Fibroblast of the aortic adventitia (primary cell): ENCODE measurements at regions not wholly inside any gene's neighbourhood (a gene's known extent, or its start where the extent isn't known, plus 50 kb on each side); places are given as distances from the start of the nearest gene placed in this dataset.

ENCODE experiments used
- DNase-seq: peaks from one replicate; pipeline ENCODE4 v3.0.0-alpha.2; 2010; ENCODE audit warnings: low read depth
- H3K4me3 ChIP-seq: 2 replicates; pipeline ENCODE4 v1.5.1; 2011; ENCODE audit warnings: low read depth, mild to moderate bottlenecking, control low read depth, low read length, moderate library complexity
- TF ChIP-seq, protein P1 (sequence below): IDR thresholded peaks from 2 replicates; pipeline ENCODE4 v1.5.1; 2011; ENCODE audit warnings: mild to moderate bottlenecking, low read length, control low read depth, inconsistent platforms; ENCODE audit not compliant: insufficient read depth

DNA sequence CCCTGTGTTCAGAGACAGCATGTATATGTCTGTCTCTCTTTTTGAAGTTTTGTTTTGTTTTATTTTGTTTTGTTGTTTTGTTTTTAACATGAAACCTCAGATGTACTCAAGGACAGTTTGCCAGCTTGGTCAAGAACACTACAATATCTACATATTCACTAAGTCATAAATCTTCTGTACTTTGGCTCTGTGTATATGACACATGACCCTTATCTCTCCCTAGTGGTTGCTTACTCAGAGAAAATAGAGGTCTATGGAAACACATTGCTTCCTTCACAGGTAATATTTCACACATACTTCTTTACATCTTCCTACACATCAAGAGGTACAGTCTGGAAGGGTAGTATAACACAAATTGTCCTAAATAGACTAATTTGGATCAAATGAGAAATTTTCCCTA is 312.6 kb upstream of the VRK2 start:
- no peak overlapping the region for H3K4me3 ChIP-seq
- no peak for DNase-seq
- TF ChIP-seq, protein P1, sequence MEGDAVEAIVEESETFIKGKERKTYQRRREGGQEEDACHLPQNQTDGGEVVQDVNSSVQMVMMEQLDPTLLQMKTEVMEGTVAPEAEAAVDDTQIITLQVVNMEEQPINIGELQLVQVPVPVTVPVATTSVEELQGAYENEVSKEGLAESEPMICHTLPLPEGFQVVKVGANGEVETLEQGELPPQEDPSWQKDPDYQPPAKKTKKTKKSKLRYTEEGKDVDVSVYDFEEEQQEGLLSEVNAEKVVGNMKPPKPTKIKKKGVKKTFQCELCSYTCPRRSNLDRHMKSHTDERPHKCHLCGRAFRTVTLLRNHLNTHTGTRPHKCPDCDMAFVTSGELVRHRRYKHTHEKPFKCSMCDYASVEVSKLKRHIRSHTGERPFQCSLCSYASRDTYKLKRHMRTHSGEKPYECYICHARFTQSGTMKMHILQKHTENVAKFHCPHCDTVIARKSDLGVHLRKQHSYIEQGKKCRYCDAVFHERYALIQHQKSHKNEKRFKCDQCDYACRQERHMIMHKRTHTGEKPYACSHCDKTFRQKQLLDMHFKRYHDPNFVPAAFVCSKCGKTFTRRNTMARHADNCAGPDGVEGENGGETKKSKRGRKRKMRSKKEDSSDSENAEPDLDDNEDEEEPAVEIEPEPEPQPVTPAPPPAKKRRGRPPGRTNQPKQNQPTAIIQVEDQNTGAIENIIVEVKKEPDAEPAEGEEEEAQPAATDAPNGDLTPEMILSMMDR = no peak

DNA sequence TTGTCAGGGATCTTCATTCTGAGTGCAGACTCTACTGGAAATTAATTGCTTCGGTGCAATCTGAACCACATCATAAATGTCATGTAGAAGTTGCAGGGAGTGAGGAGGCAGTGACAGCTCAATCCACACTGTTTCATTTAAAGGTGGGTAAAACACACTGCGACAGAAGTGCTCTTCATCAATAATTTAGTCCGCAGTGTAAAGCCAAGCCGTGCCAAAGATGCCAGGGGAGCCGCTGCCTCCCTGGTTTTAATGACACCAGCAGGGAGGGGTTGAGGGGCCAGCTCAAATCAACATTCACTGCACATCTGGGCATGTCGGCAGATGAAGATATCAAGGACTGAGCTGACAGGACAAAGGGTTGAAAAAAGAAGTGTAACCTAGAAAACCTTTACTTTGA is 305.7 kb upstream of the VRK2 start:
- H3K4me3 ChIP-seq = no peak overlapping the region
- DNase-seq = no peak
- TF ChIP-seq, protein P1 = no peak

DNA sequence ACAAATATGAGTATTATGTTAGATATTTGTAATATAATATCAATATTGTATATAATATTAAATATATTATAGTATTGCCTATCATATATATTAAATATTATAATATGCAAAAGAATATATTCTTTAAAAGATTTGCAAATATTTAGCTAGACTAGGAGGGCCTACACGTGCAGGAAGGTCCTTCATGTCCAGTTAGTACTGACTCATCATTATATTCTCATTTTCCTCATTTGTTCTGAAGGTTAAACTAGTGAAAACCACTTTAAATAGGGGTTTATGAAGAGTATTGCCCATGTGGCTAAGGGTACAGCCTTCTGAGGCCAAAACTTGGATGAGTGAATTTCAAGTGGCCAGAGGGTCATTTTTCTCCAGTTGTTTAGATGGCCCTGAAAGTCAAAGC is 293.0 kb upstream of the VRK2 start:
- DNase-seq = no peak
- TF ChIP-seq, protein P1 = no peak
- H3K4me3 ChIP-seq = no peak overlapping the region

DNA sequence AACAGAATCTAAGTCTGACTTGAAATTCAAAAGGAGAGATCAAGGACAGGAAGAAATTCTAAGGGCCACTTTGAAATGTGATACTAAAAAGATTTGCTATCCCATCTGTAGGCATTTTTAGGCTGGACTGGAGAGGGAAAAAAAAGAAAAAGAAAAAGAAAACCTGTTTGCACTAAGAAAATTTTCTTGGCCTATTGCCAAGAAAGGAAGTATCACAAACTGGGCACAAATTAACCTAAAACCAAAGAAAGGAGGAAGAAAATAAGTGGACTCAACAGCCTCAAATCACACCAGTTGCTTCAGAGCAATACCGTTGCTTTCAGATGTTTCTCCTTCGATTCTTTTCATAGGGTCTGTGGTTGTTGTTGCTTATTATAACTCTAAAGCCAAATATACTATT is 287.9 kb upstream of the VRK2 start:
- TF ChIP-seq, protein P1 = no peak

DNA sequence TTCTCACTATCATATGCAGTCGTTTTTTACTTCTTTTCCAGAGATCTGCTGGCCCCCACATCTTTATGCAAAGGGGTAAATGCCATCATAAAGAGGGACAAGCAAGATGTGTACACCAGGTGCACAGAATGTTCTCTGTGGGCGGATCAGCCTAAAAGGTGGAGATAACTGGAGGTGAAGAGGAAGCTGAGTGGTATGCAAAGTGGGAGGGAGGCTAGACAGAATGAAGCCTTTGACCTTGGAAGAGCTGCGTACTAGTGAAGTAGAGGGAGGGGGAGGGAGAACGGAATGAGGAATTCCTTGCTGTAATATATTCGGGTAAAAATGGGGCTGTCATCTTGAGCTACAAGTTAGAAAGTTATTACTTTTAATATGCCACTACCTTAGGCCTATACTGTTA is 287.5 kb upstream of the VRK2 start:
- no peak for DNase-seq
- no peak overlapping the region for H3K4me3 ChIP-seq
- TF ChIP-seq, protein P1 = no peak

More for the DNA sequence above, 287.9 kb upstream of the VRK2 start:
- DNase-seq = no peak
- no peak overlapping the region for H3K4me3 ChIP-seq

DNA sequence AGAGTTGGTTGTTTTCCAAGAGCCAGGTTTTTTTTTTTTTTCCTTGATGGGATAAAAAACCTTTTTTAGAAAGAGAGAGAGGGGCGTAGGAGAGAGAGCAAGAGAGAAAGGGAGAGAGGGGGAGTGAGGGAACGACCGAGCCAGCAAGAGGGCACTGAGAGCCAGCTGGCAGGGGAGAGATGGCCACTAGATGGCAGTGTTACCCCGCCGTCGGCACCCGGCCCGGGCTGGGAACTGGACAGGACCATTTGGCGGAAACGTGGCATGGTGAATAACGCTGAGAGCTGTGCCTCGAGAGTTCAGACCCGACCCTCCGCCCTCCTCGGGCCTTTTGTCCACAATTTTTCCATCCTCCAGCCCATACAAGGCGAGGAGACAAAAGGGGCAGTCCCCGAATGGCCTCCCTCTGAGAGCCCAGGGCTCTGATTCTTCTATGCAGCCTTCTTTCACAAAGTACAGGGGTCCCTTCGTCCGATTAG is 286.7 kb upstream of the VRK2 start:
- H3K4me3 ChIP-seq = peak overlapping the region; percentile 56
- TF ChIP-seq, protein P1 = peak; percentile 97
- peak; percentile 77 for DNase-seq

DNA sequence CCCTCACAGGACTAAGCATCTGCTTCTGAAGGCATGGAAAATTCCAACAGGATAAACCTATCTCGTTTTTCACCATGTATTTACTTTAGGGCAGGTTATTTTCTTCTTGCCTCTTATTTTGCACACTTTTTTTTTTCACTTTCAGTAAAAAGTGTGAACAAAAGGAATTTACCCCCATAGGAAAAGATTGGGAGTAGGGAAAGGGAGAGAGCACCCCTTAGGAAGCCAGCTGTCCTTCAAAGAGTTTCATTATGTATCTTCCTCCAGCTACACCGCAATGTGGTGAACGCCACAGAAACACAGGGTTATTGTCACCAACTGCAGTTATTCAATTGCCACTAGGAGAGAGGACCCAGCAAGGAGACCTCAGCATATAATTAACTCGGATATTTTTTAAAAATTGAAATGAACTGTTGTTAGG is 286.2 kb upstream of the VRK2 start:
- TF ChIP-seq, protein P1 = no peak
- no peak for DNase-seq
- H3K4me3 ChIP-seq = no peak overlapping the region
